Endometrium (tissue), 2 donors: ENCODE measurements at regions not wholly inside any gene's neighbourhood (a gene's known extent, or its start where the extent isn't known, plus 50 kb on each side); places are given as distances from the start of the nearest gene placed in this dataset.

ENCODE experiments used
- FAIRE-seq: peaks from 2 replicates; lab custom pipeline; 2012; peaks lifted over from hg19 to GRCh38; lab: Jason Lieb, UNC
- donor health status: control.
- donor health status: control.

DNA sequence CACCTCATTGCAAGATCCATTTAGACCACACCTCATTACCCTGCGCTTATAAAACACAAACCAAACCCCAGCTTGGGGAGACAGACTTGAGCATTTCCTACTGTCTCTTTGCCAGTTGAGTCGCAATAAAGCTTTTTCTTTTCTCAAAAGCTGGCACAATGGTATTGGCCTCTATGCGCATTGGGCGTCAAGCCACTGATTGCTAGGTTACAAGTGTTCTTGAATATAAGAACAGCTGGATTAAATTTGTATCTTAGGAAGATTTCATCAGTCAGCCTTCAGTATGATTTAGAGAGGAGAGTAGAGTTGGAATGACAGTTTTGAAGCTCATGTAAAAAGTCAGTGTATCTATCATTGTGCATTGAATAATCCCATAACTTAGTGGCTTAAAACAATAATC lies 84.9 kb upstream of the RAB4A start:
- FAIRE-seq: no peak

DNA sequence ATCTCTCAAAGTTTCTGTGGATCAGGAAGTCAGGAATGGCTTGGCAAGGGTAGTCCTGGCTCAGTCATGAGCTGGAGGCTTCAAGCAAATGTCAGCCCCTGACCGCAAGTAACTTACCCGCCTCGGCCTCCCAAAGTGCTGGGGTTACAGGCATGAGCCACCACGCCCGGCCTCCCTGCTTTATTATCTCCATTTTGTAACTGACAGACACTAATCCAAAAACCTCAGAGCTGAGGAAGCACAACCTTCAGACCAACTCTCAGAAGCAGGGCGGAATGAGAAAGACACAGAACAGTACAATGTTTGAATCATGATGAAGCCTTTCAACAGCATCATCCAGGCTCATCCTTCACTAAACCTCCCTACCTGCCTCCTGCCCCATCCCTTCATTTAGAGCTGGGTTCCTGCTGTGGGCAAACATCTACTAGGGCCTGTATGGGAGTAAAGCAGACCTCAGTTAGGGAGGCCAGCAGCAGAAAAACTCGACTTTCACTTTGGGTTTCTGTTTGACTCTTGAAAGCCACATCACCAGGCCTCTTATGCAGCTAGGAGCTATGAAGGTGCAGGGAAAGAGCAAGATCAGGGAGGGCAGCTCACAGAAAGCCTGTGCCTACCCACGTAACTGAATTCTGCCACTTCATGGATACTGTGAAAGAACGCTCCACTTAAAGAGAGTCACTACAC lies 84.4 kb upstream of the RAB4A start:
- no peak for FAIRE-seq

DNA sequence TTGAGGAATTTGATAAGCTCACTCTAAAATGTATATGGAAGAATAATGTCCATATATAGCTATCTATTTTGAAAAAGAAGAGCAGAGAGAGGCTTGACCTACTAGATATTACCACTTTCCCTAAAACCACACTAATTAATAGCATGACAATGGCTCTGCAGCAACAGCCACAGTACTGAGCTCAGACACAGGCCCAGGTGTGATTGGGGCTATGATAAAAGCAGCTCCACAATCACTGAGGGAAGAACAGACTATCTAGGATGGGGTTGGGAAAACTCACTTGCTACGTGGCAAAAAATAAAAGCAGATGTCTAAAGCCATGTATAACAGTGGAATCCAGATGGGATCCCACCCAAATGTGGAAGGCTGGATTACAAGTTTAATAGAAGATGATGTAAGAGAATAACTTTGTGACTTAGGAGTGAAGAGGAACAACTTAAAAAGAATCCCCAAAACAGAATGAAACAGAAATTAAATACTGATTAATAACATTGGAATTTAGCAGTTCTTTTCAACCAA lies 80.8 kb upstream of the RAB4A start:
- no peak for FAIRE-seq

DNA sequence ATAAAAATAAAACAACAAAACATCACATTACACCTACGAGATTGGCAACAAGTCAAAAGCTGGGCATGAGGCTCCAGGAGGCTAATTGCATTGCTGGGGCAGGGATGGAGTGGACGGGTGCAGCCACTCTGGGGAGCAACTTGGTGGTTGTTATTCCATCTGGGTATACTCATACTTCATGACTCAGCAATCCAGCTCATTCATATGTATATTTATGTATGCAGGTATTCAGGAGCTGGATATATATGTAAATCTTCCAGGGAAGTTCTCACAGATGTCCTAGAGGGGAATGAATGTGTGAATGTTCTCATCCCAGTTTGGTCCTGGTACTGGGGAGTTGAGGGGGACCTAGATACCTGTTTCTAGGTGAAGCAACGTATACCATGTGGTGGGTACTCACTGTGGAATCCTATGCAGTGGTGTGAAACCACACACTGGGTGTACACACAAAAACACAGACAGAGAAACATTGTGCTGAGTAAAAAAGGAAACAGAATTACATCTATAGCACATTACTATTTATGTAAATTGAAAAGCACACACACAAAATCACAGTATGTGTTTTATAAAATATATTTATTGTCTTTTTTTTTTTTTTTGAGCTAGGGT lies 79.7 kb upstream of the RAB4A start:
- FAIRE-seq: no peak

DNA sequence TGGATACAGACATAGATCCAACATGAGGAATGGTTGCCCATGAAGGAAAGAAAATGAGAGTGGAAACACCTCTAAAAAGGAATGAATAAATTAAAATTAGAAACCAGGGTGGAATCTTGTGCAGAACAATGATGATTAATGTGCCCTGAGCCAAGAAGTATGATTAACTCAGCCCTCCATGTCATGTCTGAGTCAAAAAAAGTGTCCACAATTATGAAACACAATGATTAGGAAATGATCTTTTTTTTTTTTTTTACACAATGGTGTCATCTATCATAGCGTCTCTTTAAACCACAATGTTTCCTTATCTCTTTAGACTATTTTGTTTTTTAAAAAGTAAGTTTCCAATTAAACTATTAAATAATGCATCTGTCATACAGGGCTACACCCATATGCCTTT lies 78.9 kb upstream of the RAB4A start:
- FAIRE-seq: no peak

DNA sequence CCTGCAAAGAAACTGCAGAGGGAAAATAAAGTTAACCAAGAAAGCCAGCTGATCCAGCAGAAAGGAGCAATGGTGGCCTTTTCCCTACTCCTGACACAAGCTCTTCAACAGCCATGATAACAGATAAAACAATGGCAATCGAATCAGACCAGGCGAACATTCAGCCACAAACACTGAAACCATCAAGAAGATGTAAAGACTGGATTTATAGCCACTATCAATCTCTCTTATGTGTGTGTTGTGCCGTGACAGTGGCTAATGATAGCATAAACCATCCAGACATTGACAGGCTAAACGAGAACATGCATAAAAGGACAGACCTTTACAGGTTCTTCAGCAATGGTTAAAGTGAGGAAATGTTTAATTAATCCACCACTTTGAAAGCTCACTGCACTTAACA lies 78.1 kb upstream of the RAB4A start:
- no peak for FAIRE-seq

DNA sequence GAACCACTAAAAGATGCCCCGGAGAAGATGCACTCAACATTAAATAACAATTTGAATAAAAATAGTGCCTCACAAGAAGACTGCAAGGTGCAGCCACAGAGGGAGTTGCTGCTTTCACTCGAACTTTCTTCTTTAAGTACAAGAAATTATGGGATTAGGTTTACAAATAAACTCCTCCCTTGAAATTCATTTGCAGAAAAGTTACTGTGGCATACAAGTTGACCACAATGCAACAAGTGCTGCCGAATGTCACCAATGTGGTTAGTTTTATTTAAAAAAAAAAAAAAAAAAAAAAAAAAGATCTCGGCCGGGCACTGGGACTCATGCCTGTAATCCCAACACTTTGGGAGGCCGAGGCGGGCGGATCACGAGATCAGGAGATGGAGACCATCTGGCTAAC lies 76.8 kb upstream of the RAB4A start:
- FAIRE-seq: no peak

DNA sequence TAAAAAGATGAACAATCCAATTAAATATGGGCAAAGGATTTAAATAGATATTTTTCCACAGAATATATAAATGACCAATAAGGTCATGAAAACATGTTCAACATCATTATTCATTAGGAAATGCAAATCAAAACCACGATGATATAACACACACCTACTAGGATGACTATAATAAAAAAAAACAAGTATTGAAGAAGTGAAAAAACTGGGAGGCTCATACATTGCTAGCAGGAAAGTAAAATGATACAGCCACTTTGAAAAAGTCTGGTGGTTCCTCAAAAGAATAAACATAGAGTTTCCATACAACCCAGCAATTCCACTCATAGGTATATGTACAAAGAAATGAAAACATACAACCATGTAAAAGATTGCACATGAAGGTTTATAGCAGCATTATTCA lies 75.7 kb upstream of the RAB4A start:
- no peak for FAIRE-seq

DNA sequence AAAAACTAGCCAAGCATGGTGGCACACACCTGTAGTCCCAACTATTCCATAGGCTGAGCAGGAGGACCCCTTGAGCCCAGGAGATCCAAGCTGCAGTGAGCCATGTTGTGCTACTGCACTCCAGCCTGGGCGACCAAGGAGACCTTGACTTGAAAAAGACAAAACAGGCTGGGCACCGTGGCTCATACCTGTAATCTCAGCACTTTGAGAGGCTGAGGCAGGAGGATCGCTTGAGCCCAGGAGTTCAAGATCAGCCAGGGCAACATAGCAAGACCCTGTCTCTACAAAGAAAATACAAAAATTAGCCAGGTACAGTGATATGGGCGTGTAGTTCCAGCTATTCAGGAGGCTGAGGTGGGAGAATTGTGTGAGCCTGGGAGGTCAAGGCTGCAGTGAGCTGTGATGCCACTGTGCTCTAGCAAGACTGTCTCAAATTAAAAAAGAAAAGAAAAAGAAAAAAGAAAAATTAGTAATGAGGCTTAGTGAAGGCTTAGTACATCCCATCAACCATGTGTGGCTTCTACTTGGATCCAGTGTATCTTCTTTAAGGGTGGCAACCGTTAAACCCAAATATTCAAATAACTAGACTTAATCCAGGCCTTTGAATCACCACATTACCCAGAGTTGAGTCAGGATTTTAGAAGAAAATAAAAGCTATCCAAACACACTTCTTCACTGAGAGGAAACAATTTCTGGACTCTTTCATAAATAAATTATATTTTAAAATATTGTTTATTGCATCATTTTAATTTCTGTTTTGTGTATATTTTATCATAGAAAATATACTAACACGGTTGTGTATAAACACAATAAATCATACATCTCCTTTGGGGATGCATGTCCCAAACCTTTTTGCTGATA lies 74.3 kb upstream of the RAB4A start:
- FAIRE-seq: no peak

DNA sequence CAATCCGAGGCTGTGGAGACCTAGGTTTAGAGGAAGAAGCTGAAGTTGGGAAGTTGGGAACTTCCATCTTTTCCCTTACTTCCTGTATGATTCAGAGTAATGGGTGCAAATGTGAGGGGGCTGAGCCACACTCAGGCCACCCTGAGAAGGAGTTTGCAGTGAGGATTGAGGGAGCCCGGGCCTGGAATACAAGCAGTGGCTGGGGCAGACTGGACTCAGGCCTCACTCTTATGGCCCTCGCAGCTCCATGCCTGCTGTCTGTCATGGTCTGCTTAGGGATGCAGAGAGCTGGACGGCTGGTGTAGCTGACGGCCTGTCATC lies 73.7 kb upstream of the RAB4A start:
- no peak for FAIRE-seq

DNA sequence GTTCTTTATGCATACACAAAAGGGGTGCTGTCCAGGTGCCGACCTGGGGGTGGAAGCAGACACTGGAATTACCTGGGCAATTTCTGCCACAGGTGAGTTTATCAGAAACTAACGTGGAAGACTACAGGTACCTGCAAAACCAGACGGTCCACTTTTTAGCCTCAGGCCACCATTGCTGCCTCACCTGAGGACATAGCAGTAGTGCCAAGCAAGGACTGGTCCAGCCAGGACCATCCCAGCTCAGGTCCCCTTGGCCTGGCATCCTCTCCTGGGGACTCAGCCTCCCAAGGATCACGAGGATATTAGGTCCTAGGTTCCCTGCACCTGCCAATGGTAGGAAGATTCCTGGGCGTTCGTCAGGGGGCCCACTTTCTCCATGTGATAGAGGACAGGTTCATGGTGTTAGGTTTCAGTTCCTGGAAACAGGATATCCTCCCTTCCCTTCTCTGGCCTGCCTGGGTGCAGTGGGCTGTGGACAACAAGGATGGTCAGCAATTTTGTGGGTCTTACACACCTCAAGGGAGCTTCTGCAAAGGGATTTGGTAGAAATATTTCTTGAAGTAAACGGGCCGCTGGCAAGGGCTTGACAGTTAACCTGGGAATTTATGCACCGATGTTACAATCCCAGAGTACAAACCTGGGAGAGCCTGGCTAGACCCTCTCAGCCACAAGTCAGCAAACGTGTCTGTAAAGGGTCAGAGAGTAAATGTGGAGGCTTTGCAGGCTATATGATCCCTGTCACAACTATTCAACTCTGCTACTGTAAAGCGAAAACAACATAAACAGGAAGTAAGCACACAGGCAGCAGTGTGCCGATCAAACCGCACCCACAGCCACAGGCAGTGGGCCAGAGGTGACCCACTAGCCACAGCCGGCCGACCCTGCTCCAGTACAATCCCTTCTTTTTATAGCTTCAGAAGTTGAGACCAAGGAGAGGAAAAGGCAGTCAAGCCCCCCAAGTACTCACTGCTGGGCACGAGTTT lies 71.4 kb upstream of the RAB4A start:
- no peak for FAIRE-seq

DNA sequence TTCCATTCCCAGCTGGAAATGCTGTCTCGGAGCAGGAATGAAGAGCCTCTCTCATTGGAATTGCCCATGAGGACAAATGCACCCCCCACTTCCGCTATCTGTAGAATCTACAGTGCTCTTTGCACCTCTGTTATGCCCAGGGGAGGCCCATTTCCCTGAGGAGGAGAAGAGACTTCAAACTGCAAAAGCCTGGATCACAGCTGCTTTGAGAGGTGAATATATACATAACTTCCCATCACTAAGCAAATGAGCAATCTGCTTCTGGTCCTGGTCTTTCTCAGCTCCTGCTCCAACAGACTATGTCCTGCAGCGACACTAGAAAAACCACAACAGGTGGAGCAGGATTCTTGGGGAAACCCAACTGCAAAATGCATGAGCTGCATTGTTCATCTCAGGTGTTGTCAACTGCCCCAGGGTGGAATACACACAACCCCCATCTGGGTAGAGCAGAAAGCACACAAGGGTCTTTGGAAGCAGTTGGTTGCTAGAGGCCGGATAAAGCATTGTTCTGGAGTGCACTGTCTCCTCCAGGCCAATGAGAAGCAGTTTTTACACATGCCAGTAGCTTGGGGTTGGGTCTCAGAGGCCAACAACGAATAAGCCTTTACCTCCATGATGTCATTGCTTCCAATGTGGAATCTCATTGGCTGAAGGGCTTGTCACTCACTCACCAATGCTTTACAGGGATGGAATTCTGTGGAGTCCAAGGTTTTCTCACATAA lies 67.7 kb upstream of the RAB4A start:
- no peak for FAIRE-seq

DNA sequence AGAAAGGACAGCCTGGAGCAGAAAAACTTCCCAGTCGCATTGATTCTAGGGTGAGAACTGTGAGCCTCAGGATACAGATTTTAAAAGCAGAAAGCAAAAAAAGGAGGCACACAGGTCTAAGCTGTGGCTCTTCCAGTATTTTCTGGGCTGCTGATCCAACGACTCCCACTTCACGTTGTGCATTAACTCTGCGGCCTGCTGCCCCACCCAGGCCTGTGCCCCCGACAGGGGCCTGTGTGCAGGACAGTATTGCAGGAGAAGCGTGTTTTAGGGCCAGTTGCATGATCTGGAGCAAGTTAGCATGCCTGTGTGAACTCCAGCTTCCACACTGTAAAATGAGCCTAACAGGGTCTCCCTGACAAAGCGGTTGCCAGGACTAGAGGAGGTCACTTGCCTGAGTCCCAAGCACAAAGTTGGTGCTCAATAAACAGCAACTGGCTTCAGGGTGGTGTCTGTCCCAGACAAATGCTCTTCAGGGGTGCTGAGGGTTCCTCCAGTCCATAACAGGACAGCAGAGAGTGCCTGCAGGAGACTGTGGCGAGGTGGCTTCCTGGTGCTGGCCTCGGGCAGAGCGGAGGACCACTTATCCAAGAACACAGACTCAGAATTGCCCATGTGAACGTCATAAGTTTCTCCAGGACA lies 66.8 kb upstream of the RAB4A start:
- FAIRE-seq: no peak

DNA sequence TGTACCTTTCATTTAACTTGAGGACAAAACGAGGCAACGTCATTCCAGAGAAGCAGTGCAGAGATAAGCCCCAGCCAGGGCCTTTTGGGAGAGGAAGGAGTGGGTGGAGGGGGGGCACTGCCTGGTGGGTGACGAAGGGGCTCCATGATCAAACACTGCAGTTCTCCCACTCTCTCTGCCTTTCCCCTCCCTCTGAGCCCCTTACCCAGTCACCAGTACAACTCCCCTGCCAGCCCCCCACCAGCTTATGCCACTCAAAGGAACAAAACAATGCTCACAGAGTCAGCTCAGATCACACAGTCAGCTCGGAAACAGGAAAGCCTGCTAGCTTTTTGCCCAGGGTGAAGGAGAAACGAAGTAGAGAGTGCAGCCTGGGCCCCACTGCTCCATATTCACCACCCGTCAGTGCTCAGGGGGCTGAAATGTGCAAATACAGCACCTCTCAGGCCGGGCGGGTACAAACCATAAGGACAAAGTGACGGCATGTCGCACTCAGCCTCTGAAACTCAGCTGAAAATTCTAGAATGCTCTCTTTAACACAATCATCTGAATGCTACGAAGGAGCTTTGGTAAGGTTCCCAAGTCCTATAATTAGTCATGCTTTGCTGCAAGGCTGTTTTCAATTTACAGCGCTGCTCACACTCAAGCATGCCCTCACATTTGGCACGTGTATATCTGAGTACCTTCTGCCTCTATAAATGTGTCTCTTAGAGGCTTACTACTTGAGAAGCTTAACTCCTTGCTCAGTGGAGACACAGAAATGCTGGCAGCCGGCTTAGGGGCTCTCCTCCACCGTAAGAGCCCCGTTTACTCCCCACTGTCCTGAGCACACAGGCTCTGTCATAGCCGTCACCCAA lies 65.8 kb upstream of the RAB4A start:
- no peak for FAIRE-seq

DNA sequence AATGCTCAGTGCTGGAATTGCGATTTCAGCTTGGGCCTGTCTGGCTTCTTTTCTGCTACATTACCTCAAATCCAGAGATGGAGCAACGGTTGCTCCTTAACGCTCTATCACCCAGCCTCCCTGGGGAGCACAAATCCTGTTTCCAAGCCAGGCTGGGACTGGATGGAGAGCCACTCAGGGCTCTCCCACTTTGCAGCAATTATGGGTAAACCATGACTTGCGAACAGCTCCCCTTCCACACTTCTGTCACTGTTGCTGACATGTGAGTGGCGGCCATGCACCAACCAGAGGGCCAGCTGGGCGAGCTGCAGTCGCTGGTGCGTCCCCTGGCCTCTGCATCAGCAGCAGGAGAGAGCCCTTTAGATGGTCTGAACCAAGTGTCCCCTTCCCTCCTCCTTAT lies 65.1 kb upstream of the RAB4A start:
- no peak for FAIRE-seq

DNA sequence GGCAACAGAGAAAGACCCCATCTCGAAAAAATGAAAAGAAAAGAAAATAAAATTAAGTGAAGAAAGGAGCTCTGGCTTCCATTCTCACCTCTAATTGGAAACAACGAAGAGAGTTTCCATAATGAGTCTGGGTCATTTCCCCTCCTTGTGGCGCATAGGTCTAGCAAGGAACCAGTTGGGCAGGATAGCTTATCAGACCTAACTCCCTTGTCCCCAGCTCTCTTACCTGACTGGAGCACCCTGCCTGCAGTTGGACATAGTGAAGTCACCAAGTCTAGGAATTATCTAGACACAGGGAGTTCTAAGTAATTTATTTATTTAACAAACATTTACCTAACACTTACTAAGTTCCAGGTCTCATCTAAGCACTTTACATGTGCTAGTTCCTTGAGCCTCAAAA lies 63.0 kb upstream of the RAB4A start:
- FAIRE-seq: no peak

DNA sequence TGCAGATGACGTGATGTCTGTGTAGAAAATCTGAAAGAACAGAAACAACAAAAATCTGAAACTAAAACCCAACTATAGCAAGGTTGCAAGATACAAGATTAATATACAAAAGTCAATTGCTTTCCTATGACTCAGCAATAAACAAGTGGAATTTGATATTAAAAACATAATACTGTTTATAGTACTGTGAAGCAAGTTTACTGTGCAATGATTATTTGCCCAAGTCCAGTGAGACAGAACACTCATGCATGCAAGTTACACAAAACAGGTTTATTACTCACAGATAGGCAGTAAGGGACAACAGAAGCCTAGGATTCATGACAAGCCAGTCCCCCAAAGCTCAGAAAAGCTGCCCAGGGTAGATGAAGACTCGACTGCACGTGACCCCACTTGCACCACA lies 62.4 kb upstream of the RAB4A start:
- FAIRE-seq: no peak

DNA sequence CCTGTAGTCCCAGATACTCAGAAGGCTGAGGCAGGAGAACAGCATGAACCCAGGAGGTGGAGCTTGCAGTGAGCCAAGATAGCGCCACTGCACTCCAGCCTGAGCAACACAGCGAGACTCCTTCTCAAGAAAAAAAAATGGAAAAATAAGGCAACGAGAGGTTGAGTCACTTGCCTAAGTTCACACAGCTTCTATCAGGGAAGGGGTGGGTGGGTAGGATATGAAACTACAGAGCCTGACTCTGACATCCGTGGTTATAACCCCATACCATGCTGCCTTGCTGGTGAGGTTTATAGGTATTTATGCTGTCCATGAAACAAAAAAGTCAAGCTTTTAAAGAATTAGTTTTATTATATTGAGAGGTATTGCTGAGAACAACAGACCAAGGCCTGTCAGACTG lies 61.5 kb upstream of the RAB4A start:
- no peak for FAIRE-seq

DNA sequence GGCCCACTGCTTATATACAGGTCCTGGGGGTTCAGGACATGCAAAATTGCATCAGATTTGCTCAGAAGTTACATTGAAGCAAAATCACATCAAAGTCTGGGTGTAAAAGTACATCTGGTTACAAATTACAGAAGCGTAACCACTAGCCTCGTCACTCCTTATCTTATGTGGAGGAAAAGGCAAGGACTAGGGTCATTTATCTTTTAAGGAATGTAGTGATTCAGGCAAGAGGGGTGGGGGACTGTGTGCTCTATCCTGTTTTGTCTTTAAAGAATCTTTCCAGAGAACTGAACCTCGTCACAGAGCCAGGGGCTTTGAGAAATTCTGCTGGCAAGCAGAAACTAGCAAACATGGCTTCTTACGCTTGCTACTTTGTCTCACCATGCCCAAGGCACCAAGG lies 61.1 kb upstream of the RAB4A start:
- no peak for FAIRE-seq

DNA sequence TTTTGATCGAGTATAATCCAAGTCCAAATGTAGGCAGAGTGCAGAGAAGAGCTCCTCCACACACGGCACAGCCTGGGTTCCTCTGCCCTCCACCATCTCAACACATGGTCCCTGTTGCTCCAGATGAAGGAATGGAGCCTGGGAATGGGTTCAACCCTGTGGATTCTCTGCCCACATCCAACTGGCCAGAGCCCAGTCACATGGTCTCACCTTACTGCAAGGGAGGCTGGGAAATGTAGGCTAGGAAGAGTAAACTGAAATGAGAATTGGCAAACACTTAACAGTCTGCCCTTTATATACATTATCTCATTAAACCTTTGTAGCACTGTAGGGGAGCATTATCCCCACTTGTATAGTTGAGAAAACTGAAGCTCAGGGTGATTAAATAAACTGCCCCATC lies 60.1 kb upstream of the RAB4A start:
- no peak for FAIRE-seq
